AG04450 (cell line): ENCODE measurements at regions not wholly inside any gene's neighbourhood (a gene's known extent, or its start where the extent isn't known, plus 50 kb on each side); places are given as distances from the start of the nearest gene placed in this dataset.

Experiments used
- CTCF ChIA-PET: fragments of 300-600, 350-600 bp; formaldehyde crosslinking; extraction: SDS; loops from one replicate; lab custom pipeline; 2022; ENCODE audit warnings: antibody characterized with exemption, inconsistent platforms; lab: Charles Lee
- POLR2A ChIA-PET: fragments of 350-600 bp; formaldehyde crosslinking; extraction: SDS; loops from one replicate; lab custom pipeline; 2021; ENCODE audit warnings: antibody characterized with exemption, inconsistent platforms; lab: Yijun Ruan, JAX
- DNase-seq: peaks from one replicate; pipeline ENCODE4 v3.0.0-alpha.2; 2011; ENCODE audit warnings: low read depth, low spot score
- H3K27ac ChIP-seq: one replicate; pipeline ENCODE4 v1.5.1; 2012; ENCODE audit warnings: low read depth, low read length, control low read depth
- H3K27me3 ChIP-seq: one replicate; pipeline ENCODE4 v1.6.0; 2012; ENCODE audit warnings: low read length; ENCODE audit not compliant: control insufficient read depth, insufficient read depth
- H3K4me3 ChIP-seq: 2 replicates; pipeline ENCODE4 v1.5.1; 2011; ENCODE audit warnings: mild to moderate bottlenecking, low read depth, low read length, control low read depth
- H3K9me3 ChIP-seq: 2 replicates; pipeline ENCODE4 v1.5.1; 2012; ENCODE audit warnings: low read length; ENCODE audit not compliant: control insufficient read depth, insufficient read depth
- CTCF ChIP-seq: IDR thresholded peaks from 2 replicates; pipeline ENCODE4 v1.5.1; 2011; ENCODE audit warnings: low read depth, low read length, control low read depth, inconsistent platforms

GRCh38 chr4:81352446-81352835 lies 119.3 kb downstream of the RASGEF1B start:
- Histone ChIP-seq H3K27ac (no peak overlapping the region), H3K27me3 (no peaks in the 10 kb centered on the region), H3K4me3 (no peak overlapping the region), H3K9me3 (no peaks in the 10 kb centered on the region)
- peak; percentile 41 for DNase-seq
- ChIA-PET POLR2A (interaction anchor here (1.4 to 1.8 kb wide), 2 partner anchors 37 to 97 kb away, joined by 5 read pairs; no protein-coding TSS in a partner anchor), CTCF (interaction anchor here (0.8 to 5.6 kb wide), 64 partner anchors 9 to 994 kb away, joined by 3 to 146 read pairs (median 7); partner anchors contain the start of gene PRKG2)
- TF ChIP-seq CTCF = no peak

GRCh38 chr4:81351654-81352445 lies 119.9 kb downstream of the RASGEF1B start:
- Histone ChIP-seq H3K27ac (no peak overlapping the region), H3K4me3 (no peak overlapping the region), H3K27me3 (no peaks in the 10 kb centered on the region), H3K9me3 (no peaks in the 10 kb centered on the region)
- DNase-seq = peak; percentile 56
- ChIA-PET POLR2A (interaction anchor here (1.4 to 1.8 kb wide), 2 partner anchors 37 to 97 kb away, joined by 5 read pairs; no protein-coding TSS in a partner anchor), CTCF (interaction anchor here (0.6 to 5.6 kb wide), 76 partner anchors 9 to 993 kb away, joined by 3 to 146 read pairs (median 6); partner anchors contain the start of gene PRKG2)
- peak; percentile 98 for TF ChIP-seq CTCF

GRCh38 chr4:81350040-81350439 lies 121.7 kb downstream of the RASGEF1B start:
- Histone ChIP-seq H3K27me3 (no peaks in the 10 kb centered on the region), H3K9me3 (no peaks in the 10 kb centered on the region; the same call in 1 of the 2 replicates), H3K27ac (no peak overlapping the region), H3K4me3 (no peak overlapping the region)
- ChIA-PET CTCF (interaction anchor here (1.2 to 5.6 kb wide), 7 partner anchors 16 to 297 kb away, joined by 3 to 146 read pairs (median 54); partner anchors contain the start of gene PRKG2), POLR2A (no interaction called here)
- no peak for DNase-seq
- no peak for TF ChIP-seq CTCF

- no peak for DNase-seq
- POLR2A ChIA-PET = no interaction called here
- Histone ChIP-seq H3K9me3 (no peaks in the 10 kb centered on the region; the same call in 1 of the 2 replicates), H3K27ac (no peak overlapping the region), H3K4me3 (no peak overlapping the region), H3K27me3 (no peaks in the 10 kb centered on the region)
- CTCF ChIA-PET = interaction anchor here (0.9 to 1.2 kb wide), 4 partner anchors 22 to 296 kb away, joined by 3 to 10 read pairs (median 4); no protein-coding TSS in a partner anchor
- no peak for TF ChIP-seq CTCF
These were observed 123.0 kb downstream of the RASGEF1B start for GRCh38 chr4:81348778-81349094.
